ENCODE measurements at regions not wholly inside any gene's neighbourhood (a gene's known extent, or its start where the extent isn't known, plus 50 kb on each side); places are given as distances from the start of the nearest gene placed in this dataset.
A peak's percentile ranks its signal among the peaks of the same experiment; 100 is the strongest.
"Not testable (repeated sequence)": the region's sequence is repeated elsewhere in the genome, so short reads cannot be mapped to it uniquely, and the experiment has no call there.

GRCh38 chr15:67946701-67947100, 106.9 kb upstream of the RNU6-1 start:
- Histone ChIP-seq H3K4me1 (ENCODE audit: low read length) (peaks cover 22% of the 10 kb centered on the region), H3K27ac (ENCODE audit: low read length) (peak overlapping the region; percentile 95), H3K4me2 (ENCODE audit: low read depth, low read length) (peak overlapping the region; percentile 84), H3K9me2 (replicated peaks; ENCODE audit: insufficient read depth, low read length) (no peaks in the 10 kb centered on the region), H3F3A (ENCODE audit: insufficient read depth, low read length) (peaks cover 25% of the 10 kb centered on the region), H2AFZ (ENCODE audit: low read length) (peak overlapping the region; percentile 69), H3K27me3 (replicated peaks; ENCODE audit: insufficient read depth, low read length) (no peaks in the 10 kb centered on the region), H3K9ac (ENCODE audit: low read length) (peak overlapping the region; percentile 75), H3K79me2 (ENCODE audit: low read length) (no peaks in the 10 kb centered on the region), H3K9me3 (replicated peaks; ENCODE audit: insufficient read depth, low read length) (no peaks in the 10 kb centered on the region), H3K4me3 (ENCODE audit: low read length) (peak overlapping the region; percentile 51), H3K36me3 (replicated peaks; ENCODE audit: insufficient read depth, low read length) (no peaks in the 10 kb centered on the region), H4K20me1 (ENCODE audit: insufficient read depth, low read length) (no peaks in the 10 kb centered on the region)
- peak; percentile 71 for DNase-seq
- TF ChIP-seq CTCF (IDR thresholded peaks at IDR 0.05; ENCODE audit: low read length) (no peak), EZH2phosphoT487 (IDR thresholded peaks at IDR 0.05; ENCODE audit: low read length) (no peak), EZH2 (optimal IDR thresholded peaks at IDR 0.05; ENCODE audit: low read depth, low read length) (no peak)

GRCh38 chr15:67947254-67948039, 106.7 kb upstream of the PIAS1 start:
- no peaks in the 10 kb centered on the region for H3K27me3 ChIP-seq (replicated peaks; ENCODE audit: insufficient read depth, low read length)
- peak overlapping the region; percentile 95 for H3K27ac ChIP-seq (ENCODE audit: low read length)
- peak; percentile 19 for DNase-seq
- peak overlapping the region; percentile 75; the same call in 1 of the 2 replicates for H3K9ac ChIP-seq (ENCODE audit: low read length)
- H3K9me3 ChIP-seq (replicated peaks; ENCODE audit: insufficient read depth, low read length), result no peaks in the 10 kb centered on the region
- no peaks in the 10 kb centered on the region for H3K9me2 ChIP-seq (replicated peaks; ENCODE audit: insufficient read depth, low read length)
- H3F3A ChIP-seq (ENCODE audit: insufficient read depth, low read length), result peaks cover 25% of the 10 kb centered on the region
- H3K4me2 ChIP-seq (ENCODE audit: low read depth, low read length), result peak overlapping the region; percentile 84
- peak overlapping the region; percentile 51 for H3K4me3 ChIP-seq (ENCODE audit: low read length)
- TF ChIP-seq EZH2phosphoT487 (IDR thresholded peaks at IDR 0.05; ENCODE audit: low read length), result no peak
- no peak for TF ChIP-seq CTCF (IDR thresholded peaks at IDR 0.05; ENCODE audit: low read length)
- no peak for TF ChIP-seq EZH2 (optimal IDR thresholded peaks at IDR 0.05; ENCODE audit: low read depth, low read length)
- peak overlapping the region; percentile 69 for H2AFZ ChIP-seq (ENCODE audit: low read length)
- peaks cover 22% of the 10 kb centered on the region for H3K4me1 ChIP-seq (ENCODE audit: low read length)
- no peaks in the 10 kb centered on the region for H3K36me3 ChIP-seq (replicated peaks; ENCODE audit: insufficient read depth, low read length)
- no peaks in the 10 kb centered on the region for H4K20me1 ChIP-seq (ENCODE audit: insufficient read depth, low read length)
- no peaks in the 10 kb centered on the region for H3K79me2 ChIP-seq (ENCODE audit: low read length)

GRCh38 chr15:67948215-67948614, 105.9 kb upstream of the PIAS1 start:
- Histone ChIP-seq H3K36me3 (replicated peaks; ENCODE audit: insufficient read depth, low read length) (no peaks in the 10 kb centered on the region), H2AFZ (ENCODE audit: low read length) (no peak overlapping the region), H3K9me3 (replicated peaks; ENCODE audit: insufficient read depth, low read length) (no peaks in the 10 kb centered on the region), H4K20me1 (ENCODE audit: insufficient read depth, low read length) (no peaks in the 10 kb centered on the region), H3K4me1 (ENCODE audit: low read length) (peaks cover 22% of the 10 kb centered on the region), H3K27me3 (replicated peaks; ENCODE audit: insufficient read depth, low read length) (no peaks in the 10 kb centered on the region), H3K9ac (ENCODE audit: low read length) (no peak overlapping the region), H3K9me2 (replicated peaks; ENCODE audit: insufficient read depth, low read length) (no peaks in the 10 kb centered on the region), H3K4me2 (ENCODE audit: low read depth, low read length) (no peak overlapping the region), H3K79me2 (ENCODE audit: low read length) (no peaks in the 10 kb centered on the region), H3K27ac (ENCODE audit: low read length) (no peak overlapping the region), H3F3A (ENCODE audit: insufficient read depth, low read length) (peaks cover 25% of the 10 kb centered on the region), H3K4me3 (ENCODE audit: low read length) (no peak overlapping the region)
- TF ChIP-seq CTCF (IDR thresholded peaks at IDR 0.05; ENCODE audit: low read length) (no peak), EZH2 (optimal IDR thresholded peaks at IDR 0.05; ENCODE audit: low read depth, low read length) (no peak), EZH2phosphoT487 (IDR thresholded peaks at IDR 0.05; ENCODE audit: low read length) (no peak)
- DNase-seq, result no peak

- not testable (repeated sequence) for DNase-seq; H3K79me2 ChIP-seq (ENCODE audit: low read length); H4K20me1 ChIP-seq (ENCODE audit: insufficient read depth, low read length); H3K36me3 ChIP-seq (replicated peaks; ENCODE audit: insufficient read depth, low read length); H3K9me3 ChIP-seq (replicated peaks; ENCODE audit: insufficient read depth, low read length); H3K4me3 ChIP-seq (ENCODE audit: low read length); H2AFZ ChIP-seq (ENCODE audit: low read length); H3K27me3 ChIP-seq (replicated peaks; ENCODE audit: insufficient read depth, low read length); H3K27ac ChIP-seq (ENCODE audit: low read length); H3K4me2 ChIP-seq (ENCODE audit: low read depth, low read length); H3K9ac ChIP-seq (ENCODE audit: low read length); H3K9me2 ChIP-seq (replicated peaks; ENCODE audit: insufficient read depth, low read length)
- H3K4me1 ChIP-seq (ENCODE audit: low read length), result peaks cover 14% of the 10 kb centered on the region
- H3F3A ChIP-seq (ENCODE audit: insufficient read depth, low read length), result peaks cover 16% of the 10 kb centered on the region
Observed at GRCh38 chr15:67951187-67951586, 102.9 kb upstream of the PIAS1 start.

All from MM.1S (cell line).